ENCODE measurements at regions not wholly inside any gene's neighbourhood (a gene's known extent, or its start where the extent isn't known, plus 50 kb on each side); places are given as distances from the start of the nearest gene placed in this dataset.

- TF ChIP-seq CTCF (IDR thresholded peaks at IDR 0.05; ENCODE audit: insufficient read depth, low read length, poor library complexity, severe bottlenecking): no peak
- no peak for TF ChIP-seq EZH2phosphoT487 (conservative IDR thresholded peaks at IDR 0.05; ENCODE audit: low read length)
These were observed 151.3 kb upstream of the SOX9 start for GRCh38 chr17:71969500-71969899.
